ENCODE measurements at regions not wholly inside any gene's neighbourhood (a gene's known extent, or its start where the extent isn't known, plus 50 kb on each side); places are given as distances from the start of the nearest gene placed in this dataset.

GRCh38 chr7:17153536-17153935, 144.9 kb upstream of the AHR start:
- DNase-seq (no peak), ATAC-seq (no peak)
- Histone ChIP-seq H3K4me3 (no peak overlapping the region), H3K9me3 (no peaks in the 10 kb centered on the region), H3K4me1 (ENCODE audit: low read depth) (no peaks in the 10 kb centered on the region), H3K36me3 (ENCODE audit: low read depth) (no peaks in the 10 kb centered on the region)
- TF ChIP-seq CTCF (IDR thresholded peaks at IDR 0.05), result no peak
- intact Hi-C loops (cut with DNase I, micrococcal nuclease), result no loop called here

- no peak for ATAC-seq
- intact Hi-C loops (cut with DNase I, micrococcal nuclease), result no loop called here
- no peak for TF ChIP-seq CTCF (IDR thresholded peaks at IDR 0.05)
- Histone ChIP-seq H3K4me3 (no peak overlapping the region), H3K36me3 (ENCODE audit: low read depth) (no peaks in the 10 kb centered on the region), H3K9me3 (no peaks in the 10 kb centered on the region), H3K4me1 (ENCODE audit: low read depth) (no peaks in the 10 kb centered on the region)
- no peak for DNase-seq
Measured at GRCh38 chr7:17155529-17155928, 142.9 kb upstream of the AHR start.

GRCh38 chr7:17158261-17158660, 140.2 kb upstream of the AHR start:
- no peak for ATAC-seq
- no peak for TF ChIP-seq CTCF (IDR thresholded peaks at IDR 0.05)
- Histone ChIP-seq H3K36me3 (ENCODE audit: low read depth) (no peaks in the 10 kb centered on the region), H3K4me3 (no peak overlapping the region), H3K4me1 (ENCODE audit: low read depth) (no peaks in the 10 kb centered on the region), H3K9me3 (no peaks in the 10 kb centered on the region)
- intact Hi-C loops (cut with DNase I, micrococcal nuclease), result no loop called here
- no peak for DNase-seq

- Histone ChIP-seq H3K36me3 (ENCODE audit: low read depth) (no peaks in the 10 kb centered on the region), H3K9me3 (no peaks in the 10 kb centered on the region), H3K4me3 (no peak overlapping the region), H3K4me1 (ENCODE audit: low read depth) (no peaks in the 10 kb centered on the region)
- no peak for DNase-seq
- TF ChIP-seq CTCF (IDR thresholded peaks at IDR 0.05), result no peak
- no peak for ATAC-seq
- intact Hi-C loops (cut with DNase I, micrococcal nuclease), result no loop called here
Measured at GRCh38 chr7:17159500-17160037, 138.9 kb upstream of the AHR start.

- H3K4me3 ChIP-seq, result no peak overlapping the region
- no peaks in the 10 kb centered on the region for H3K9me3 ChIP-seq
- no peak for TF ChIP-seq CTCF (IDR thresholded peaks at IDR 0.05)
- intact Hi-C loops (cut with DNase I, micrococcal nuclease), result no loop called here
- DNase-seq (no peak), ATAC-seq (no peak)
- H3K4me1 ChIP-seq (ENCODE audit: low read depth), result no peaks in the 10 kb centered on the region
- H3K36me3 ChIP-seq (ENCODE audit: low read depth), result no peaks in the 10 kb centered on the region
Measured at GRCh38 chr7:17166824-17167379, 131.6 kb upstream of the AHR start.

- DNase-seq (no peak), ATAC-seq (no peak)
- Histone ChIP-seq H3K4me3 (no peak overlapping the region), H3K4me1 (ENCODE audit: low read depth) (no peaks in the 10 kb centered on the region), H3K36me3 (ENCODE audit: low read depth) (no peaks in the 10 kb centered on the region), H3K9me3 (no peaks in the 10 kb centered on the region)
- no peak for TF ChIP-seq CTCF (IDR thresholded peaks at IDR 0.05)
- intact Hi-C loops (cut with DNase I, micrococcal nuclease), result no loop called here
Measured at GRCh38 chr7:17168416-17168815, 130.0 kb upstream of the AHR start.
